Thyroid gland (tissue), 4 donors: ENCODE measurements at regions not wholly inside any gene's neighbourhood (a gene's known extent, or its start where the extent isn't known, plus 50 kb on each side); places are given as distances from the start of the nearest gene placed in this dataset.

Source experiments
- DNase-seq, 2 donors: peaks; one replicate each; pipeline ENCODE4 v3.0.0-alpha.2; 2019
- H3K27ac ChIP-seq, 3 donors: fragments of 200-600 bp; sonication (generic); 1 replicate in 2 of 3; 2 replicates in 1 of 3; pipeline ENCODE4 v1.5.1; 2016 to 2019; ENCODE audit warnings: mild to moderate bottlenecking in 1 of 3, moderate library complexity in 1 of 3
- H3K27me3 ChIP-seq: fragments of 200-600 bp; sonication (generic); one replicate; pipeline ENCODE4 v1.5.1; 2019
- H3K36me3 ChIP-seq, 2 donors: fragments of 200-600 bp; sonication (generic); one replicate each; pipeline ENCODE4 v1.5.1; 2016 to 2019
- H3K4me1 ChIP-seq, 2 donors: fragments of 200-600 bp; sonication (generic); one replicate each; pipeline ENCODE4 v1.5.1; 2017 to 2019
- H3K4me3 ChIP-seq, 3 donors: fragments of 200-600 bp; sonication (generic); replicated peaks in 1 of 3; 1 replicate in 2 of 3; 2 replicates in 1 of 3; pipeline ENCODE4 v1.5.1; 2016; ENCODE audit warnings: mild to moderate bottlenecking in 1 of 3
- H3K9me3 ChIP-seq: fragments of 200-600 bp; sonication (generic); one replicate; pipeline ENCODE4 v1.5.1; 2017
- POLR2A ChIP-seq, 2 donors: fragments of 450-650 bp; IDR thresholded peaks; one replicate each; pipeline ENCODE4 v1.6.1; 2017; ENCODE audit warnings: antibody characterized with exemption in 2 of 2, mild to moderate bottlenecking in 2 of 2, moderate library complexity in 1 of 2
- WGBS, 2 donors: methylation state at CpG; one replicate each; pipeline ENCODE4 v1.1.5; 2017; 5-methylcytosine and 5-hydroxymethylcytosine counted together
- intact Hi-C: fragments of 100-400 bp; cut with DNase I; formaldehyde crosslinking; loops from one replicate; pipeline ENCODE4 v1.15.1; 2023
- TF ChIP-seq, protein P1 (sequence below), 6 experiments: fragments of 200-600 bp in 3 of 6; fragments of 450-650 bp in 3 of 6; sonication (generic) in 3 of 6; IDR thresholded peaks; one replicate each; pipeline ENCODE4 v1.5.1; 2016 to 2019; ENCODE audit warnings: antibody characterized with exemption in 6 of 6, mild to moderate bottlenecking in 2 of 6, inconsistent platforms in 1 of 6, moderate library complexity in 1 of 6

DNA sequence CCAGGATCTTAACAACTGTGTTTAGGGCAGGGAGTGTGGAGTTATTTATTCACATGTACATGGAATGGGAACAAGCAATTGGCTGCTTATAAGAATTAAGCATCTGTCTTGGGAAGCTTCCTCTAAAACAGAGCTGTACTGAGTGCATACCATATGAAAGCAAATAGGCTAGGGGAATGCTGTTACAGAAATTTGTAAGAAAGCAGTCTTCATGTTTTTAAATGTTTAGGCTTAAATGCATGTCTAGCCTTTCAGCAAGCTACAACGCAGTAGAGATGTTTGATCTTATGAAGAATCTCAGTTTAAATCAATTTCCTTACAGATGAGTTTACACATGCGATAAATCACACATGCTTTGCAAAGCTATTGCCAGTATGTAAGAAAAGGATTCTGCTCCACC is 123.1 kb upstream of the MID1 start:
- TF ChIP-seq POLR2A (IDR thresholded peaks at IDR 0.05) = no peak
- TF ChIP-seq, protein P1, sequence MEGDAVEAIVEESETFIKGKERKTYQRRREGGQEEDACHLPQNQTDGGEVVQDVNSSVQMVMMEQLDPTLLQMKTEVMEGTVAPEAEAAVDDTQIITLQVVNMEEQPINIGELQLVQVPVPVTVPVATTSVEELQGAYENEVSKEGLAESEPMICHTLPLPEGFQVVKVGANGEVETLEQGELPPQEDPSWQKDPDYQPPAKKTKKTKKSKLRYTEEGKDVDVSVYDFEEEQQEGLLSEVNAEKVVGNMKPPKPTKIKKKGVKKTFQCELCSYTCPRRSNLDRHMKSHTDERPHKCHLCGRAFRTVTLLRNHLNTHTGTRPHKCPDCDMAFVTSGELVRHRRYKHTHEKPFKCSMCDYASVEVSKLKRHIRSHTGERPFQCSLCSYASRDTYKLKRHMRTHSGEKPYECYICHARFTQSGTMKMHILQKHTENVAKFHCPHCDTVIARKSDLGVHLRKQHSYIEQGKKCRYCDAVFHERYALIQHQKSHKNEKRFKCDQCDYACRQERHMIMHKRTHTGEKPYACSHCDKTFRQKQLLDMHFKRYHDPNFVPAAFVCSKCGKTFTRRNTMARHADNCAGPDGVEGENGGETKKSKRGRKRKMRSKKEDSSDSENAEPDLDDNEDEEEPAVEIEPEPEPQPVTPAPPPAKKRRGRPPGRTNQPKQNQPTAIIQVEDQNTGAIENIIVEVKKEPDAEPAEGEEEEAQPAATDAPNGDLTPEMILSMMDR (IDR thresholded peaks at IDR 0.05) = no peak
- intact Hi-C loops = no loop called here
- DNase-seq = no peak
- Histone ChIP-seq H3K27me3 (no peaks in the 10 kb centered on the region), H3K4me3 (no peak overlapping the region), H3K36me3 (no peaks in the 10 kb centered on the region), H3K4me1 (no peaks in the 10 kb centered on the region), H3K9me3 (no peaks in the 10 kb centered on the region), H3K27ac (no peak overlapping the region)
- WGBS, 2 donors = 100% methylated on average over 2 of the region's 2 CpGs

DNA sequence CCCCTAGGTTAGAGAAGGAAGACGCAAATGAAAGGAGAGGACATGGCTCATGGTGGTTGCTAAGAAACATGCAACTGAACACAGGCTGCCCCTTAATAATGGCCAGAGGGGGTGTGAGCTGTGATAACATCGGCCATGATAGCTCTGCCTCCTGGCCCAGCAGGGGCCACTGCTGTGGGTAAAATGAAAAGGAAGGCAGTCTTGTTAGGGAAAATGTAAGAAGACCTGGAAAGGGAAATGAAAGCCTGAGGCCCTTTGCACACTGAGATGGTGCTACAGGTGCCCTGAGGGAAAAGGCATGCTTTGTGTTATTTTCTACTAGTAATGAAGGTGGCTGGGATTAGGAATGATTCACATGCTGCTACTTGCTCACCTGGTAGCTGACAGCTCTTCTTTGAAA is 123.6 kb upstream of the MID1 start:
- H3K27me3 ChIP-seq = no peaks in the 10 kb centered on the region
- no peak overlapping the region for H3K4me3 ChIP-seq
- no peak for TF ChIP-seq POLR2A (IDR thresholded peaks at IDR 0.05)
- TF ChIP-seq, protein P1 (IDR thresholded peaks at IDR 0.05) = no peak
- no peak for DNase-seq
- no peaks in the 10 kb centered on the region for H3K9me3 ChIP-seq
- H3K27ac ChIP-seq = no peak overlapping the region
- H3K36me3 ChIP-seq = no peaks in the 10 kb centered on the region
- intact Hi-C loops = no loop called here
- WGBS, 2 donors = 80 to 94% methylated on average over 2 of the region's 2 CpGs
- no peaks in the 10 kb centered on the region for H3K4me1 ChIP-seq

DNA sequence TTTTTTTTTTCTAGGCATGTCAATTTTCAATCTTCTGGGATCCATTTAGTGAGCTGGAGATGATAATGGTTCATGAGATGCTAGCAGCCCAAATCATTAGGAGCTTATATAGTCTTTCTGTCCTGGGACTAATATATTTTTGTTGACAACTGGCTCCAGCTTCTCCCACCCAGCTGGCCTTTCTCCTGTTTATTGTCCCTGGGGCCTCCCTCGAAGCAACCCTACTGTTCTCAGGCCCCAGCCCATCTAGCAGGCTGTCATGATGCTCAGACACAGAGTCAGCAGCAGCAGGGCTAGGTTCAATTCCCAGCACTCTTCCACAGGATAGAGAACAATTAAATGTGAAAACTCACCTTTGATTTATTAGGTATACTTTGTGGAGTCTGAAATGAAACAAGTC is 127.6 kb upstream of the MID1 start:
- no peak for DNase-seq
- H3K27ac ChIP-seq = no peak overlapping the region
- WGBS, 2 donors = 59% methylated on average over 1 of the region's 1 CpG; no CpG with 5 or more reads in 1 of the 2 donors

DNA sequence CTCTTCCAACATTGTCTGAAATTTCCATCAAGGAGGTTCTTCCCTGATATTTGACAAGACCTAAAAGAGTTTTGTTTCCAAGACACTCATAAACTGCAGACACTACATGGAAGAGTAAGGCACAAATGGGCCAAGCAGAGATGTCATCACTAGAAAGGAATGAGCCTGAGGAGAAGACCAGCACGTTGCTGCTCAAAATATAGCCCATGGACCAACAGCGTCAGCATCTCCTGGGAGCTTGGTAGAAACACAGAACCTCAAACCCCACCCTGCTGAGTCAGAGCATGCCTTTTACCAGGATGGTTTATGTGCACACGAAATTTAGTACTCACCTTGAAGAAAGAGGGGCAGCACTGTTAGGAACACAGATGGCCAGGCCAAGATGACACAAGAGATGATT is 128.7 kb upstream of the MID1 start:
- no peak overlapping the region for H3K27ac ChIP-seq
- no peaks in the 10 kb centered on the region for H3K9me3 ChIP-seq
- no peak for TF ChIP-seq POLR2A (IDR thresholded peaks at IDR 0.05)
- TF ChIP-seq, protein P1 (IDR thresholded peaks at IDR 0.05) = no peak
- no peak for DNase-seq
- no peaks in the 10 kb centered on the region for H3K36me3 ChIP-seq
- 76 to 83% methylated on average over 3 of the region's 3 CpGs for WGBS, 2 donors
- H3K4me3 ChIP-seq = no peak overlapping the region
- intact Hi-C loops = no loop called here
- no peaks in the 10 kb centered on the region for H3K27me3 ChIP-seq
- H3K4me1 ChIP-seq = peaks cover 0 to 4% of the 10 kb centered on the region in 2 donors

More for the DNA sequence above, 127.6 kb upstream of the MID1 start:
- TF ChIP-seq, protein P1 (IDR thresholded peaks at IDR 0.05) = no peak
- TF ChIP-seq POLR2A (IDR thresholded peaks at IDR 0.05) = no peak
- no peaks in the 10 kb centered on the region for H3K9me3 ChIP-seq
- H3K4me3 ChIP-seq = no peak overlapping the region
- no peaks in the 10 kb centered on the region for H3K36me3 ChIP-seq
- intact Hi-C loops = no loop called here
- no peaks in the 10 kb centered on the region for H3K4me1 ChIP-seq
- no peaks in the 10 kb centered on the region for H3K27me3 ChIP-seq

DNA sequence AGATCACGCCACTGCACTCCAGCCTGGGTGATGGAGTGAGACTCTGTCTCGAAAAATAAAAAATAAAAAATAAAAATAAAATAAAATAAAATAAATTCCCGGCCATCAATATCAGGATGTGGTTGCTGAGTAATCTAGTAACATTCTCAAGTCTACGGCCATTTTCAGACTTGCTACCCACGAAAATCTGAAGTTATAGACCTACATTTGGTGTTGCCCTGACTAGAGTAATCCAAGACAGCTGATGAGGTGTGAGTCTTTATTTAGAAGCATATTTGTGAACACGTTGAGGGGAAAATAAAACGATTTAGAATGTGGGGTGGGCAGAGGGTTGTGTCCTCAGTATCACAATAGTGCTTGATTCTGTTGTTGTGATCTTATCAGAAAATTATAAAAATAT is 130.2 kb upstream of the MID1 start:
- no peak for DNase-seq
- H3K4me3 ChIP-seq = no peak overlapping the region
- WGBS, 2 donors = 96% methylated on average over 7 of the region's 7 CpGs
- intact Hi-C loops = no loop called here
- no peaks in the 10 kb centered on the region for H3K9me3 ChIP-seq
- no peak overlapping the region for H3K27ac ChIP-seq
- no peaks in the 10 kb centered on the region for H3K36me3 ChIP-seq
- H3K4me1 ChIP-seq = peaks cover 4 to 5% of the 10 kb centered on the region in 2 donors
- H3K27me3 ChIP-seq = no peaks in the 10 kb centered on the region
- no peak for TF ChIP-seq POLR2A (IDR thresholded peaks at IDR 0.05)
- TF ChIP-seq, protein P1 (IDR thresholded peaks at IDR 0.05) = no peak
